ENCODE measurements at regions not wholly inside any gene's neighbourhood (a gene's known extent, or its start where the extent isn't known, plus 50 kb on each side); places are given as distances from the start of the nearest gene placed in this dataset.

GRCh38 chr12:71007020-71007419, 86.5 kb upstream of the PTPRR start:
- no peak for TF ChIP-seq CTCF (CRISPR knock-in tag; IDR thresholded peaks at IDR 0.05)
- TF ChIP-seq SCMH1 (CRISPR knock-in tag; IDR thresholded peaks at IDR 0.05; ENCODE audit: borderline replicate concordance), result no peak
- no peak for TF ChIP-seq CHCHD3 (CRISPR knock-in tag; IDR thresholded peaks at IDR 0.05)
- no peak for TF ChIP-seq SUZ12 (IDR thresholded peaks at IDR 0.05; ENCODE audit: low read depth, low read length)
- no peak for TF ChIP-seq MXI1 (IDR thresholded peaks at IDR 0.05; ENCODE audit: borderline replicate concordance, low read depth, low read length)
- TF ChIP-seq NR2F1 (CRISPR knock-in tag; IDR thresholded peaks at IDR 0.05), result no peak
- no peak for TF ChIP-seq ZNF263 (CRISPR knock-in tag; IDR thresholded peaks at IDR 0.05)
- no peak for TF ChIP-seq TCF7L2 (IDR thresholded peaks at IDR 0.05; ENCODE audit: low read depth, low read length)
